ENCODE measurements at regions not wholly inside any gene's neighbourhood (a gene's known extent, or its start where the extent isn't known, plus 50 kb on each side); places are given as distances from the start of the nearest gene placed in this dataset.

- H3K4me1 ChIP-seq, result no peaks in the 10 kb centered on the region
- H3K36me3 ChIP-seq (replicated peaks in 1 of 2; ENCODE audit: insufficient read depth in 1 of 2, low read depth in 2 of 2), result no peaks in the 10 kb centered on the region
- intact Hi-C loops (cut with DNase I), result no loop called here
- H3K27ac ChIP-seq, result no peak overlapping the region
- H3K4me3 ChIP-seq, result no peak overlapping the region
- DNase-seq, result no peak
- 37 to 44% methylated on average over 4 of the region's 4 CpGs for WGBS, 2 donors
- no peaks in the 10 kb centered on the region for H3K27me3 ChIP-seq
- TF ChIP-seq CTCF (IDR thresholded peaks at IDR 0.05) (no peak), POLR2A (IDR thresholded peaks at IDR 0.05) (no peak)
- H3K9me3 ChIP-seq, result no peaks in the 10 kb centered on the region
- no peak for ATAC-seq
These were observed 172.8 kb downstream of the RBFOX3 start for GRCh38 chr17:79438058-79438457.

- no peak for DNase-seq
- Histone ChIP-seq H3K36me3 (replicated peaks in 1 of 2; ENCODE audit: insufficient read depth in 1 of 2, low read depth in 2 of 2) (no peaks in the 10 kb centered on the region), H3K27ac (no peak overlapping the region), H3K27me3 (no peaks in the 10 kb centered on the region), H3K4me1 (no peaks in the 10 kb centered on the region), H3K4me3 (no peak overlapping the region), H3K9me3 (no peaks in the 10 kb centered on the region)
- ATAC-seq, result no peak
- intact Hi-C loops (cut with DNase I), result no loop called here
- TF ChIP-seq POLR2A (IDR thresholded peaks at IDR 0.05), result no peak
- no peak for TF ChIP-seq CTCF (IDR thresholded peaks at IDR 0.05)
- WGBS, 2 donors, result 43 to 55% methylated on average over 5 to 11 of the region's 11 CpGs
These were observed 173.8 kb downstream of the RBFOX3 start for GRCh38 chr17:79437081-79437480.

- WGBS, 2 donors, result 35 to 48% methylated on average over 7 to 8 of the region's 8 CpGs
These were observed 174.9 kb downstream of the RBFOX3 start for GRCh38 chr17:79435962-79436361.

GRCh38 chr17:79435296-79435695 is 175.6 kb downstream of the RBFOX3 start:
- Histone ChIP-seq H3K9me3 (no peaks in the 10 kb centered on the region), H3K27ac (no peak overlapping the region), H3K4me3 (no peak overlapping the region), H3K27me3 (no peaks in the 10 kb centered on the region), H3K4me1 (no peaks in the 10 kb centered on the region), H3K36me3 (replicated peaks in 1 of 2; ENCODE audit: insufficient read depth in 1 of 2, low read depth in 2 of 2) (no peaks in the 10 kb centered on the region)
- TF ChIP-seq CTCF (IDR thresholded peaks at IDR 0.05) (no peak), POLR2A (IDR thresholded peaks at IDR 0.05) (no peak)
- WGBS, 2 donors, result 36 to 92% methylated on average over 2 to 6 of the region's 6 CpGs
- DNase-seq (no peak), ATAC-seq (no peak)
- intact Hi-C loops (cut with DNase I), result no loop called here

More at GRCh38 chr17:79435962-79436361, 174.9 kb downstream of the RBFOX3 start:
- no peak overlapping the region for H3K27ac ChIP-seq
- no peaks in the 10 kb centered on the region for H3K27me3 ChIP-seq
- no peaks in the 10 kb centered on the region for H3K4me1 ChIP-seq
- no peak overlapping the region for H3K4me3 ChIP-seq
- no peak for TF ChIP-seq POLR2A (IDR thresholded peaks at IDR 0.05)
- DNase-seq, result no peak
- no peaks in the 10 kb centered on the region for H3K36me3 ChIP-seq (replicated peaks in 1 of 2; ENCODE audit: insufficient read depth in 1 of 2, low read depth in 2 of 2)
- no peaks in the 10 kb centered on the region for H3K9me3 ChIP-seq
- intact Hi-C loops (cut with DNase I), result no loop called here
- no peak for ATAC-seq

GRCh38 chr17:79434215-79434614 is 176.6 kb downstream of the RBFOX3 start:
- H3K36me3 ChIP-seq (replicated peaks in 1 of 2; ENCODE audit: insufficient read depth in 1 of 2, low read depth in 2 of 2), result no peaks in the 10 kb centered on the region
- intact Hi-C loops (cut with DNase I), result no loop called here
- TF ChIP-seq CTCF (IDR thresholded peaks at IDR 0.05), result no peak
- no peak for TF ChIP-seq POLR2A (IDR thresholded peaks at IDR 0.05)
- H3K9me3 ChIP-seq, result no peaks in the 10 kb centered on the region
- ATAC-seq (no peak), DNase-seq (no peak)
- H3K27me3 ChIP-seq, result no peaks in the 10 kb centered on the region
- H3K4me3 ChIP-seq, result no peak overlapping the region
- no peaks in the 10 kb centered on the region for H3K4me1 ChIP-seq
- H3K27ac ChIP-seq, result no peak overlapping the region
- 76 to 91% methylated on average over 4 of the region's 4 CpGs for WGBS, 2 donors

Measured in body of pancreas (tissue), 4 donors.